WI38 (cell line): ENCODE measurements at regions not wholly inside any gene's neighbourhood (a gene's known extent, or its start where the extent isn't known, plus 50 kb on each side); places are given as distances from the start of the nearest gene placed in this dataset.
"Not testable (repeated sequence)": the region's sequence is repeated elsewhere in the genome, so short reads cannot be mapped to it uniquely, and the experiment has no call there.

Source experiments
- H3K4me3 ChIP-seq: 2 replicates; pipeline ENCODE4 v1.5.1; 2011; ENCODE audit warnings: low read depth, mild to moderate bottlenecking, control low read depth, low read length
- TF ChIP-seq, protein P1 (sequence below): IDR thresholded peaks from 2 replicates; pipeline ENCODE4 v1.5.1; 2012; ENCODE audit warnings: low read depth, mild to moderate bottlenecking, control low read depth, low read length

GRCh38 chr12:115294453-115295133 lies 610.6 kb upstream of the TBX3 start:
- no peak overlapping the region for H3K4me3 ChIP-seq
- TF ChIP-seq, protein P1, sequence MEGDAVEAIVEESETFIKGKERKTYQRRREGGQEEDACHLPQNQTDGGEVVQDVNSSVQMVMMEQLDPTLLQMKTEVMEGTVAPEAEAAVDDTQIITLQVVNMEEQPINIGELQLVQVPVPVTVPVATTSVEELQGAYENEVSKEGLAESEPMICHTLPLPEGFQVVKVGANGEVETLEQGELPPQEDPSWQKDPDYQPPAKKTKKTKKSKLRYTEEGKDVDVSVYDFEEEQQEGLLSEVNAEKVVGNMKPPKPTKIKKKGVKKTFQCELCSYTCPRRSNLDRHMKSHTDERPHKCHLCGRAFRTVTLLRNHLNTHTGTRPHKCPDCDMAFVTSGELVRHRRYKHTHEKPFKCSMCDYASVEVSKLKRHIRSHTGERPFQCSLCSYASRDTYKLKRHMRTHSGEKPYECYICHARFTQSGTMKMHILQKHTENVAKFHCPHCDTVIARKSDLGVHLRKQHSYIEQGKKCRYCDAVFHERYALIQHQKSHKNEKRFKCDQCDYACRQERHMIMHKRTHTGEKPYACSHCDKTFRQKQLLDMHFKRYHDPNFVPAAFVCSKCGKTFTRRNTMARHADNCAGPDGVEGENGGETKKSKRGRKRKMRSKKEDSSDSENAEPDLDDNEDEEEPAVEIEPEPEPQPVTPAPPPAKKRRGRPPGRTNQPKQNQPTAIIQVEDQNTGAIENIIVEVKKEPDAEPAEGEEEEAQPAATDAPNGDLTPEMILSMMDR, result no peak

DNA sequence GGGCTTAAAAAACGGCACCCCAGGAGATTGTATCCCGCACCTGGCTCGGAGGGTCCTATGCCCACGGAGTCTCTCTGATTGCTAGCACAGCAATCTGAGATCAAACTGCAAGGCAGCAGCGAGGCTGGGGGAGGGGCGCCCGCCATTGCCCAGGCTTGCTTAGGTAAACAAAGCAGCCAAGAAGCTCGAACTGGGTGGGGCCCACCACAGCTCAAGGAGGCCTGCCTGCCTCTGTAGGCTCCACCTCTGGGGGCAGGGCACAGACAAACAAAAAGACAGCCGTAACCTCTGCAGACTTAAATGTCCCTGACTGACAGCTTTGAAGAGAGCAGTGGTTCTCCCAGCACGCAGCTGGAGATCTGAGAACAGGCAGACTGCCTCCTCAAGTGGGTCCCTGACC lies 601.5 kb upstream of the TBX3 start:
- not testable (repeated sequence) for H3K4me3 ChIP-seq

GRCh38 chr12:115273456-115273855 lies 589.5 kb upstream of the TBX3 start:
- TF ChIP-seq, protein P1, result no peak
- H3K4me3 ChIP-seq, result no peak overlapping the region

DNA sequence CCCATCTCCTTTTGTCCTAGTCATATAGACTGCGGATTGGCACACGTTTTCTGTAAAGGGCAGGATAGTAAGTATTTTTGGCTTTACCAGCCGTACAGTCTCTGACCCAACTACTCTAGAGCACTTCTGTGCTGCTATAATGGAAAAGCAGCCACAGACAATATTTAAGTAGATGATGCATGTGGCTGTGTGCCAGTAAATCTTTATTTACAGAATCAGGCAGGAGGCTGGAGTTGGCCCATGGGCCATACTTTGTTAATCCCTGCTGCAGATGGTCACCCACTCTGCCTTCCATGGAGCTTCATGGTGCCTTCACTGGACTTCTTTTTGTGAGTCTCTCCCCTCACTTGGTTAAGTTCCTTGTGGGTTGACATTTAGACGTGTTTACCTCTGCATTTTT lies 584.5 kb upstream of the TBX3 start:
- no peak overlapping the region for H3K4me3 ChIP-seq
- TF ChIP-seq, protein P1, result no peak

DNA sequence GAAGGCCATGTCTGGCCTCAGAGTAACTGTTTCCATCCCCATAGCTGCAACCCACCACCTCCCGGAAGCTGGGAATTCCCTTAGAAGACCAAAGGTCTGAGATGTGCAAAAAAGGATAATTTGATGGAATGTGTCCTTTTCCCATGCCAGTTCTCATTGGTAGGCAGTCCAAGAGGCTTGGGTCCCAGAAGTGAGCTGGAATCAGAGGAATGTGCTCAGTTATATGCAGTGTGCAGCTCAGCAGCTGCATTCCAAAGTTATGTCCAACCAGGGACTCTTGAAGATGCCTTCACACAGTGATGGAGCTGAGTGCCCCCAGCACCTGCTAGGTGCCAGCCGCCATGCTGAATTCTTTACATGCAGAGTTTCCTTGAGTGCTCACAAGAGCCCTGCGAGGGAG lies 583.9 kb upstream of the TBX3 start:
- H3K4me3 ChIP-seq, result no peak overlapping the region
- TF ChIP-seq, protein P1, result no peak

GRCh38 chr12:115267464-115267863 lies 583.5 kb upstream of the TBX3 start:
- TF ChIP-seq, protein P1, result no peak
- no peak overlapping the region for H3K4me3 ChIP-seq

- H3K4me3 ChIP-seq, result no peak overlapping the region
- TF ChIP-seq, protein P1, result no peak
Observed at GRCh38 chr12:115264605-115265004, 580.6 kb upstream of the TBX3 start.
